HepG2 (cell line): ENCODE measurements at regions not wholly inside any gene's neighbourhood (a gene's known extent, or its start where the extent isn't known, plus 50 kb on each side); places are given as distances from the start of the nearest gene placed in this dataset.

Source experiments
- ATAC-seq: fragments of 200-7000 bp; cut with Tn5 transposase; 3 replicates; pipeline ENCODE4 v1.9.1; 2020; ENCODE audit warnings: mild to moderate bottlenecking, moderate library complexity
- BruUV-seq: library from RNA; stranded (reverse); fragments of 400-500 nt; replicated peaks from 2 replicates; lab custom pipeline; 2021; lab: Mats Ljungman, UMichigan
- CTCF ChIA-PET: fragments of 300-600 bp; formaldehyde crosslinking; extraction: SDS; loops from one replicate; lab custom pipeline; 2021; ENCODE audit warnings: low total read pairs, inconsistent platforms, low intra/inter-chr PET ratio; lab: Yijun Ruan, JAX
- POLR2A ChIA-PET: fragments of 350-600 bp; sonication (Branson Sonifier 250); formaldehyde crosslinking; loops from one replicate; lab custom pipeline; 2020; ENCODE audit warnings: antibody characterized with exemption, inconsistent platforms; lab: Yijun Ruan, JAX
- DNase-seq: peaks from one replicate; pipeline ENCODE4 v3.0.0-alpha.2; 2015; ENCODE audit warnings: low spot score
- FAIRE-seq: peaks from 3 replicates; lab custom pipeline; 2011; peaks lifted over from hg19 to GRCh38; lab: Jason Lieb, UNC
- H2AFZ ChIP-seq: one replicate; pipeline ENCODE4 v1.6.1; 2011; ENCODE audit warnings: low read length, inconsistent platforms
- H3K27ac ChIP-seq: fragments of 300-600 bp; 3 replicates; pipeline ENCODE4 v1.8.0; 2011; ENCODE audit warnings: mixed run types, mild to moderate bottlenecking, mixed read lengths, low read length, inconsistent platforms; ENCODE audit not compliant: insufficient read depth; ENCODE audit errors: extremely low read length
- H3K27me3 ChIP-seq, 2 experiments: fragments of 200-600 bp in 1 of 2; 2 replicates in 1 of 2; 3 replicates in 1 of 2; pipeline versions ENCODE4 v1.6.0 to v1.8.0; 2011; ENCODE audit warnings: low read length in 2 of 2, mild to moderate bottlenecking in 2 of 2, moderate library complexity in 2 of 2, inconsistent platforms in 1 of 2; ENCODE audit not compliant: insufficient read depth in 2 of 2, control insufficient read depth in 1 of 2
- H3K36me3 ChIP-seq, 2 experiments: fragments of 200-600 bp in 1 of 2; replicated peaks in 1 of 2; 2 replicates in 1 of 2; 3 replicates in 1 of 2; pipeline versions ENCODE4 v1.5.1 to v1.8.0; 2011; ENCODE audit warnings: low read length in 2 of 2, inconsistent platforms in 1 of 2; ENCODE audit not compliant: insufficient read depth in 2 of 2, control insufficient read depth in 1 of 2
- H3K4me1 ChIP-seq: 2 replicates; pipeline ENCODE4 v1.5.1; 2012; ENCODE audit warnings: low read length, inconsistent platforms; ENCODE audit not compliant: insufficient read depth
- H3K4me2 ChIP-seq: 2 replicates; pipeline ENCODE4 v1.6.0; 2011; ENCODE audit warnings: low read depth, low read length, inconsistent platforms
- H3K4me3 ChIP-seq, 3 experiments: fragments of 200-600 bp in 1 of 3; sonication (generic), shearing (Covaris generic) in 1 of 3; replicated peaks in 1 of 3; 2 replicates each; pipeline ENCODE4 v1.5.1; 2011 to 2016; ENCODE audit warnings: low read length in 3 of 3, inconsistent platforms in 2 of 3, low read depth in 2 of 3, mild to moderate bottlenecking in 2 of 3, control low read depth in 1 of 3, mixed read lengths in 1 of 3; ENCODE audit not compliant: insufficient read depth in 1 of 3
- H3K79me2 ChIP-seq: one replicate; pipeline ENCODE4 v1.6.1; 2011; ENCODE audit warnings: low read length, inconsistent platforms; ENCODE audit not compliant: insufficient read depth
- H3K9ac ChIP-seq: 2 replicates; pipeline ENCODE4 v1.6.0; 2011; ENCODE audit warnings: mild to moderate bottlenecking, low read depth, low read length, inconsistent platforms; ENCODE audit not compliant: insufficient read depth
- H3K9me3 ChIP-seq: 2 replicates; pipeline ENCODE4 v1.5.1; 2012; ENCODE audit warnings: mild to moderate bottlenecking, low read length
- H4K20me1 ChIP-seq: 2 replicates; pipeline ENCODE4 v1.6.0; 2011; ENCODE audit warnings: inconsistent platforms, mild to moderate bottlenecking, low read length, moderate library complexity; ENCODE audit not compliant: insufficient read depth
- FOXP1 ChIP-seq, 2 experiments: fragments of 450-650 bp in 1 of 2; IDR thresholded peaks; 2 replicates each; pipeline ENCODE4 v1.6.1; 2017 to 2018; ENCODE audit warnings: antibody characterized with exemption in 1 of 2
- HOXA3 ChIP-seq: sonication (generic); formaldehyde crosslinking; IDR thresholded peaks from 2 replicates; pipeline ENCODE4 v1.5.0; 2020; ENCODE audit warnings: missing genetic modification reagents
- HOXD1 ChIP-seq: sonication (generic); formaldehyde crosslinking; IDR thresholded peaks from 2 replicates; pipeline ENCODE4 v1.5.0; 2020; ENCODE audit warnings: missing genetic modification reagents
- MYPOP ChIP-seq: sonication (generic); formaldehyde crosslinking; IDR thresholded peaks from 2 replicates; pipeline ENCODE4 v1.8.1; 2023; ENCODE audit warnings: mild to moderate bottlenecking, moderate library complexity, missing genetic modification reagents
- NPAS2 ChIP-seq: sonication (generic); formaldehyde crosslinking; IDR thresholded peaks from 2 replicates; pipeline ENCODE4 v1.8.0; 2022; ENCODE audit warnings: mild to moderate bottlenecking, missing genetic modification reagents, borderline replicate concordance
- ZNF800 ChIP-seq: sonication (generic); formaldehyde crosslinking; IDR thresholded peaks from 2 replicates; pipeline ENCODE4 v1.4.0; 2020; ENCODE audit warnings: missing genetic modification reagents
- ZZZ3 ChIP-seq: sonication (generic); formaldehyde crosslinking; IDR thresholded peaks from 2 replicates; pipeline ENCODE4 v1.4.0; 2020; ENCODE audit warnings: missing genetic modification reagents, mild to moderate bottlenecking, borderline replicate concordance
- WGBS: methylation state at CpG from one replicate; pipeline ENCODE4 v1.1.6; 2017; ENCODE audit warnings: low lambda C conversion rate; 5-methylcytosine and 5-hydroxymethylcytosine counted together
- in situ Hi-C: cut with HindIII; loops from 2 replicates; pipeline ENCODE4 v1.10.0; 2017; ENCODE audit warnings: low pct_unique_long_range_greater_than_20kb; ENCODE audit not compliant: extremely low pct_ligation_motif_present
- intact Hi-C: fragments of 100-400 bp; cut with micrococcal nuclease; formaldehyde crosslinking; loops from one replicate; pipeline ENCODE4 v1.10.0; 2022; ENCODE audit not compliant: unreplicated experiment
- TF ChIP-seq, protein P1 (sequence below), 2 experiments: sonication (generic) in 1 of 2; formaldehyde crosslinking in 1 of 2; IDR thresholded peaks; 2 replicates each; pipeline versions ENCODE4 v1.4.0 to v1.6.1; 2018 to 2020; ENCODE audit warnings: missing genetic modification reagents in 2 of 2, borderline replicate concordance in 1 of 2, low read depth in 1 of 2, mild to moderate bottlenecking in 1 of 2, missing biosample characterization in 1 of 2
- TF ChIP-seq, protein P2 (sequence below): sonication (generic); formaldehyde crosslinking; IDR thresholded peaks from 2 replicates; pipeline ENCODE4 v1.5.1; 2020; ENCODE audit warnings: missing genetic modification reagents, mild to moderate bottlenecking, borderline replicate concordance
- TF ChIP-seq, protein P3 (sequence below): sonication (generic); formaldehyde crosslinking; IDR thresholded peaks from 2 replicates; pipeline ENCODE4 v1.4.0; 2020; ENCODE audit warnings: mild to moderate bottlenecking, missing genetic modification reagents

- TF ChIP-seq, protein P1, sequence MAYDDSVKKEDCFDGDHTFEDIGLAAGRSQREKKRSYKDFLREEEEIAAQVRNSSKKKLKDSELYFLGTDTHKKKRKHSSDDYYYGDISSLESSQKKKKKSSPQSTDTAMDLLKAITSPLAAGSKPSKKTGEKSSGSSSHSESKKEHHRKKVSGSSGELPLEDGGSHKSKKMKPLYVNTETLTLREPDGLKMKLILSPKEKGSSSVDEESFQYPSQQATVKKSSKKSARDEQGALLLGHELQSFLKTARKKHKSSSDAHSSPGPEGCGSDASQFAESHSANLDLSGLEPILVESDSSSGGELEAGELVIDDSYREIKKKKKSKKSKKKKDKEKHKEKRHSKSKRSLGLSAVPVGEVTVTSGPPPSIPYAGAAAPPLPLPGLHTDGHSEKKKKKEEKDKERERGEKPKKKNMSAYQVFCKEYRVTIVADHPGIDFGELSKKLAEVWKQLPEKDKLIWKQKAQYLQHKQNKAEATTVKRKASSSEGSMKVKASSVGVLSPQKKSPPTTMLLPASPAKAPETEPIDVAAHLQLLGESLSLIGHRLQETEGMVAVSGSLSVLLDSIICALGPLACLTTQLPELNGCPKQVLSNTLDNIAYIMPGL (CRISPR knock-in tag; IDR thresholded peaks at IDR 0.05; ENCODE audit: borderline replicate concordance in 1 of 2, low read depth in 1 of 2) = no peak
- TF ChIP-seq ZNF800 (CRISPR knock-in tag) (no peak), MYPOP (CRISPR knock-in tag) (no peak), FOXP1 (IDR thresholded peaks at IDR 0.05) (no peak), FOXP1 (CRISPR knock-in tag; IDR thresholded peaks at IDR 0.05) (no peak), HOXD1 (CRISPR knock-in tag) (no peak), HOXA3 (CRISPR knock-in tag) (no peak), NPAS2 (no peak)
Measured at GRCh38 chr15:53384417-53384816, 375.0 kb downstream of the WDR72 start (continued).

GRCh38 chr15:53378096-53378800, 381.2 kb downstream of the WDR72 start:
- ChIA-PET CTCF (no interaction called here), POLR2A (no interaction called here)
- H4K20me1 ChIP-seq = no peaks in the 10 kb centered on the region
- no peaks in the 10 kb centered on the region for H3K9me3 ChIP-seq
- no peak overlapping the region for H3K9ac ChIP-seq
- H3K4me1 ChIP-seq = peaks cover 16% of the 10 kb centered on the region; the same call in 1 of the 2 replicates
- H3K27ac ChIP-seq = no peak overlapping the region
- TF ChIP-seq, protein P2, sequence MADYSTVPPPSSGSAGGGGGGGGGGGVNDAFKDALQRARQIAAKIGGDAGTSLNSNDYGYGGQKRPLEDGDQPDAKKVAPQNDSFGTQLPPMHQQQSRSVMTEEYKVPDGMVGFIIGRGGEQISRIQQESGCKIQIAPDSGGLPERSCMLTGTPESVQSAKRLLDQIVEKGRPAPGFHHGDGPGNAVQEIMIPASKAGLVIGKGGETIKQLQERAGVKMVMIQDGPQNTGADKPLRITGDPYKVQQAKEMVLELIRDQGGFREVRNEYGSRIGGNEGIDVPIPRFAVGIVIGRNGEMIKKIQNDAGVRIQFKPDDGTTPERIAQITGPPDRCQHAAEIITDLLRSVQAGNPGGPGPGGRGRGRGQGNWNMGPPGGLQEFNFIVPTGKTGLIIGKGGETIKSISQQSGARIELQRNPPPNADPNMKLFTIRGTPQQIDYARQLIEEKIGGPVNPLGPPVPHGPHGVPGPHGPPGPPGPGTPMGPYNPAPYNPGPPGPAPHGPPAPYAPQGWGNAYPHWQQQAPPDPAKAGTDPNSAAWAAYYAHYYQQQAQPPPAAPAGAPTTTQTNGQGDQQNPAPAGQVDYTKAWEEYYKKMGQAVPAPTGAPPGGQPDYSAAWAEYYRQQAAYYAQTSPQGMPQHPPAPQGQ = no peak
- TF ChIP-seq, protein P3, sequence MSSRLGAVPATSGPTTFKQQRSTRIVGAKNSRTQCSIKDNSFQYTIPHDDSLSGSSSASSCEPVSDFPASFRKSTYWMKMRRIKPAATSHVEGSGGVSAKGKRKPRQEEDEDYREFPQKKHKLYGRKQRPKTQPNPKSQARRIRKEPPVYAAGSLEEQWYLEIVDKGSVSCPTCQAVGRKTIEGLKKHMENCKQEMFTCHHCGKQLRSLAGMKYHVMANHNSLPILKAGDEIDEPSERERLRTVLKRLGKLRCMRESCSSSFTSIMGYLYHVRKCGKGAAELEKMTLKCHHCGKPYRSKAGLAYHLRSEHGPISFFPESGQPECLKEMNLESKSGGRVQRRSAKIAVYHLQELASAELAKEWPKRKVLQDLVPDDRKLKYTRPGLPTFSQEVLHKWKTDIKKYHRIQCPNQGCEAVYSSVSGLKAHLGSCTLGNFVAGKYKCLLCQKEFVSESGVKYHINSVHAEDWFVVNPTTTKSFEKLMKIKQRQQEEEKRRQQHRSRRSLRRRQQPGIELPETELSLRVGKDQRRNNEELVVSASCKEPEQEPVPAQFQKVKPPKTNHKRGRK (CRISPR knock-in tag) = no peak
- no peak for TF ChIP-seq ZZZ3
- BruUV-seq = no TSS peak
- no peaks in the 10 kb centered on the region for H3K36me3 ChIP-seq
- no peak for FAIRE-seq
- in situ Hi-C loops = no loop called here
- no peak for ATAC-seq
- no peak overlapping the region for H3K4me3 ChIP-seq
- H3K4me2 ChIP-seq = no peak overlapping the region
- no peaks in the 10 kb centered on the region for H3K79me2 ChIP-seq
- 79% methylated on average over 4 of the region's 4 CpGs for WGBS
- H3K27me3 ChIP-seq = no peaks in the 10 kb centered on the region
- intact Hi-C loops = no loop called here
- H2AFZ ChIP-seq = no peak overlapping the region
- DNase-seq = no peak
